OCI-LY1 (cell line): ENCODE measurements at regions not wholly inside any gene's neighbourhood (a gene's known extent, or its start where the extent isn't known, plus 50 kb on each side); places are given as distances from the start of the nearest gene placed in this dataset.

Experiments
- H2AFZ ChIP-seq: fragments of 200-600 bp; sonication (generic), shearing (Covaris generic); 2 replicates; pipeline ENCODE4 v1.6.0; 2014; ENCODE audit warnings: antibody characterized with exemption, mild to moderate bottlenecking, low read length
- H3F3A ChIP-seq: fragments of 200-600 bp; sonication (generic), shearing (Covaris generic); 2 replicates; pipeline ENCODE4 v1.6.0; 2014; ENCODE audit warnings: mild to moderate bottlenecking, antibody characterized with exemption, low read length, moderate library complexity; ENCODE audit not compliant: insufficient read depth
- H3K27ac ChIP-seq: fragments of 200-600 bp; sonication (generic); 2 replicates; pipeline ENCODE4 v1.5.1; 2014; ENCODE audit warnings: low read length, mixed run types, mild to moderate bottlenecking, low read depth; ENCODE audit not compliant: poor library complexity, severe bottlenecking
- H3K27me3 ChIP-seq: fragments of 200-600 bp; sonication (generic); 2 replicates; pipeline ENCODE4 v1.6.0; 2014; ENCODE audit warnings: antibody characterized with exemption, mild to moderate bottlenecking, low read length, moderate library complexity; ENCODE audit not compliant: insufficient read depth
- H3K36me3 ChIP-seq: fragments of 200-600 bp; sonication (generic); 2 replicates; pipeline ENCODE4 v1.6.1; 2014; ENCODE audit warnings: mild to moderate bottlenecking, antibody characterized with exemption, low read length, moderate library complexity, mixed read lengths; ENCODE audit not compliant: insufficient read depth
- H3K4me1 ChIP-seq: fragments of 200-600 bp; sonication (generic); 2 replicates; pipeline ENCODE4 v1.5.1; 2014; ENCODE audit warnings: mild to moderate bottlenecking, low read length, moderate library complexity; ENCODE audit not compliant: insufficient read depth, severe bottlenecking
- H3K4me2 ChIP-seq: fragments of 200-600 bp; sonication (generic), shearing (Covaris generic); 2 replicates; pipeline ENCODE4 v1.6.1; 2014; ENCODE audit warnings: low read length
- H3K4me3 ChIP-seq: fragments of 200-600 bp; sonication (generic); 2 replicates; pipeline ENCODE4 v1.5.1; 2014; ENCODE audit warnings: low read length, low read depth, mild to moderate bottlenecking, mixed read lengths; ENCODE audit not compliant: poor library complexity, severe bottlenecking
- H3K79me2 ChIP-seq: fragments of 200-600 bp; shearing (Covaris generic); 2 replicates; pipeline ENCODE4 v1.6.1; 2016; ENCODE audit warnings: mixed run types, low read length, mixed read lengths; ENCODE audit not compliant: insufficient read depth
- H3K9ac ChIP-seq: fragments of 200-600 bp; sonication (generic), shearing (Covaris generic); 2 replicates; pipeline ENCODE4 v1.6.1; 2014; ENCODE audit warnings: mild to moderate bottlenecking, low read length, mixed read lengths
- H3K9me2 ChIP-seq: fragments of 200-600 bp; sonication (generic), shearing (Covaris generic); 2 replicates; pipeline ENCODE4 v1.6.1; 2014; ENCODE audit warnings: low read depth, mild to moderate bottlenecking, low read length, mixed read lengths
- H3K9me3 ChIP-seq: fragments of 200-600 bp; shearing (Covaris generic); 2 replicates; pipeline ENCODE4 v1.6.1; 2014; ENCODE audit warnings: low read length, mixed read lengths
- H4K20me1 ChIP-seq: fragments of 200-600 bp; sonication (generic), shearing (Covaris generic); 2 replicates; pipeline ENCODE4 v1.6.0; 2016; ENCODE audit warnings: mild to moderate bottlenecking, low read length; ENCODE audit not compliant: insufficient read depth
- CTCF ChIP-seq: fragments of 200-600 bp; sonication (generic), shearing (Covaris generic); IDR thresholded peaks from 2 replicates; pipeline ENCODE4 v1.5.1; 2017; ENCODE audit warnings: mild to moderate bottlenecking, antibody characterized with exemption, low read length, moderate library complexity, mixed read lengths
- EZH2 ChIP-seq: fragments of 200-600 bp; sonication (generic), shearing (Covaris generic); IDR thresholded peaks from 2 replicates; pipeline ENCODE4 v1.8.0; 2017; ENCODE audit warnings: borderline replicate concordance, mixed run types, mild to moderate bottlenecking, antibody characterized with exemption, low read length, moderate library complexity, mixed read lengths

DNA sequence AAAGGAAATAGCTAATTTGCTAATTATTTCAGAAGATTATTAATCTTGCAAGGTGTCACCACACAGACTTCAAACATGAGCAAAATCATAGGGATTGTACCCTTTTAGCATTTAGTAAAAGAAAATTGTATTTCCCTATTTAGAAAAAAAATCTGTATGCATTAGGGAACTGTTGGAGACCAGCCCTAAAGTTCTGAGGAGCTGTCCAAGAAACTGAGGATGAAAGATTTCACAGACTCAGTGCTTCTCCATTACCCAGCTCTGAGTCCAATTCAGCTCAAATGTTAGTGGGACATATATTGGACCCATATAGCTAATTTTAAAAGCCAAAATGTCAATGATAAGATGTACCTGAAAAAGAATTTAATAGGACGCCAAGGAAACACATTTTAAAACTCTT lies 271.7 kb downstream of the SNX10 start:
- H2AFZ ChIP-seq = no peak overlapping the region
- no peak overlapping the region for H3K4me3 ChIP-seq
- no peak overlapping the region for H3K4me2 ChIP-seq
- H4K20me1 ChIP-seq = no peaks in the 10 kb centered on the region
- no peaks in the 10 kb centered on the region for H3F3A ChIP-seq
- no peak for TF ChIP-seq CTCF
- TF ChIP-seq EZH2 = no peak
- H3K9me3 ChIP-seq = no peaks in the 10 kb centered on the region
- H3K79me2 ChIP-seq = no peaks in the 10 kb centered on the region
- no peak overlapping the region for H3K9ac ChIP-seq
- H3K27me3 ChIP-seq = no peaks in the 10 kb centered on the region; the same call in 1 of the 2 replicates
- no peaks in the 10 kb centered on the region for H3K4me1 ChIP-seq
- no peaks in the 10 kb centered on the region for H3K36me3 ChIP-seq
- no peaks in the 10 kb centered on the region for H3K9me2 ChIP-seq
- no peak overlapping the region for H3K27ac ChIP-seq

- no peaks in the 10 kb centered on the region; the same call in 1 of the 2 replicates for H3K27me3 ChIP-seq
- H4K20me1 ChIP-seq = no peaks in the 10 kb centered on the region
- H3K9me2 ChIP-seq = no peaks in the 10 kb centered on the region; the same call in 1 of the 2 replicates
- H3K9me3 ChIP-seq = 0 out of 2 replicates have a peak, but pooled peaks cover 3% of the 10 kb centered on the region
- TF ChIP-seq EZH2 = no peak
- no peak for TF ChIP-seq CTCF
- H3K27ac ChIP-seq = no peak overlapping the region
- H3K4me2 ChIP-seq = no peak overlapping the region
- H3K9ac ChIP-seq = no peak overlapping the region
- H3K79me2 ChIP-seq = no peaks in the 10 kb centered on the region
- H2AFZ ChIP-seq = no peak overlapping the region
- H3K36me3 ChIP-seq = no peaks in the 10 kb centered on the region
- no peaks in the 10 kb centered on the region for H3K4me1 ChIP-seq
- no peaks in the 10 kb centered on the region for H3F3A ChIP-seq
- no peak overlapping the region for H3K4me3 ChIP-seq
Measured at GRCh38 chr7:26567266-26567665, 275.6 kb downstream of the SNX10 start.

GRCh38 chr7:26574476-26574875 lies 282.8 kb downstream of the SNX10 start:
- H3K4me3 ChIP-seq = no peak overlapping the region
- H3K79me2 ChIP-seq = no peaks in the 10 kb centered on the region
- H3F3A ChIP-seq = no peaks in the 10 kb centered on the region
- no peaks in the 10 kb centered on the region for H3K4me1 ChIP-seq
- no peaks in the 10 kb centered on the region; the same call in 1 of the 2 replicates for H3K9me2 ChIP-seq
- 0 out of 2 replicates have a peak, but pooled peaks cover 3% of the 10 kb centered on the region for H3K9me3 ChIP-seq
- no peaks in the 10 kb centered on the region for H3K27me3 ChIP-seq
- TF ChIP-seq EZH2 (no peak), CTCF (no peak)
- H3K27ac ChIP-seq = no peak overlapping the region
- H3K4me2 ChIP-seq = no peak overlapping the region
- H2AFZ ChIP-seq = no peak overlapping the region
- H4K20me1 ChIP-seq = no peaks in the 10 kb centered on the region
- no peaks in the 10 kb centered on the region for H3K36me3 ChIP-seq
- no peak overlapping the region for H3K9ac ChIP-seq
